T1000 (cell line): ENCODE measurements at regions not wholly inside any gene's neighbourhood (a gene's known extent, or its start where the extent isn't known, plus 50 kb on each side); places are given as distances from the start of the nearest gene placed in this dataset.

ENCODE experiments used
- DNase-seq: peaks from one replicate; lab custom pipeline; 2025; ENCODE audit warnings: mixed read lengths; lab: John Stamatoyannopoulos, UW

DNA sequence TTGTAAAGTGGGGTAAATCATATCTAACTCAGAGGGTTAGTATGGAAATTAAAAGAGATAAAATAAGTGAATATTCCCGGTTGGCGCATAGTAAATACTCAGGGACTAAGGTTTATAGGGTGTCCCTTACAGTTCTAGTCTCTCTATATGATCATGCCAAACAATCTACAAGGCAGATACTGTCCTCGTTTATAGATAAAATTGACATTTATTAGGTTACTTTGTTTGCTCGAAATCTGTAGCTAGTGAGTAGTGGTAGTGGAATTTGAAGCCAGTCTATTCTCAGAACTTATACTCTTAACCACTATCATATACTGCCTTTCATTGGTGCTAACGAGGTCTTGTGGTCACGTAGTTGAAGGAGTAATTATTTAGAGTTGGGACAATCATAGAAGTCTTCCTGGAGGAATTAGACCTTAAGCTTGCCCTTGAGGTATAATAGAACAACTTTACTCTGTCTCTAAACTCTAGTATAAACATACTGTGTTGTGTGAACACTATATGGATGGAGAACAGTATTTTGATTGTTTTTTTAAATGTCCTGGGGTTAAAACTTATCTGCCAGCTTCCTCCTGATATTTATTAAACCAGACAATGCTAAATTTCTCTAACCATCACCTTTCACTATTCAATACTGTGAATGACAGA, 324.0 kb downstream of the STIM2 start:
- DNase-seq: no peak

GRCh38 chr4:27186710-27187109, 326.1 kb downstream of the STIM2 start:
- DNase-seq: no peak

- DNase-seq: no peak
These were observed 327.1 kb downstream of the STIM2 start for GRCh38 chr4:27187786-27188185.

DNA sequence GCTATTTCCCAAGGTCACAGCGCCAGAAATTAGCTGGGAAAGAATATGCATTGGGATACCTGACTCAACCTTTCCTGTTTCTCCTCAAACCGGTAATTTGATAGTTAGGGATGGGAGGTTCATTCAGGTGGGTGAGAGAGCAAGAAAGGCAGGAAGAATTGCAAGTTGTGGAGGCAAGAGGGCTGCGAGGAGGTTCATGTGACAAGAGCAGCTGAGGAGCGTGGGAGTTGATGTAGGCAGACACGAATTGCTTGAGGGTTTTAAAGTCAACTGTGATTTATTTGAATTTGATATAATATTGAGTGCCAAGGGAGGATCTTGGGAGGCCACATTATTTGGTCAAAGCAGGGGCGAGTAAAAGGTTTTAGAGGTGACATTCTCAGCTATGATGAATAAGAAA, 329.0 kb downstream of the STIM2 start:
- no peak for DNase-seq

DNA sequence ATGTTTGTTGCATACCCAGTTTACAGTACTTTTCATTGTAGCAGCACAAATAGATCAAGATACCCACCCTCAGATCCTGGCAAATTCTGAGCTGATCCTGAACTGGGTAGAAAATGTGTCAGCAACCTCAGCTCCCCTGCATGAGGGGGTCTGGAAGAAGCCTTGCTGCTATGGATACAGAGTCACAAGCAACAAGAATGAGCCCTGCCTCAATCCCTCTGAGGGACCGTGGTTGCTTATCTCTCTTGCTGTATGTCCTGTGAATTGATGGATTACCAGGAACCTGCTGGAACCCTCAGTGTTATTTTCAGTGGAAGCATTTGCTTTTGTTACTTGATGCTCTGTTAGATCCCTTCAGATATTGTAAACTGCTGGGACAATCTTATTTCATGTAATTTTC, 331.0 kb downstream of the STIM2 start:
- no peak for DNase-seq

- no peak for DNase-seq
These were observed 334.0 kb downstream of the STIM2 start for GRCh38 chr4:27194599-27195176.

GRCh38 chr4:27198246-27198645, 337.6 kb downstream of the STIM2 start:
- no peak for DNase-seq

- DNase-seq: no peak
These were observed 338.3 kb downstream of the STIM2 start for GRCh38 chr4:27198971-27199370.

GRCh38 chr4:27206009-27206408, 345.4 kb downstream of the STIM2 start:
- no peak for DNase-seq

DNA sequence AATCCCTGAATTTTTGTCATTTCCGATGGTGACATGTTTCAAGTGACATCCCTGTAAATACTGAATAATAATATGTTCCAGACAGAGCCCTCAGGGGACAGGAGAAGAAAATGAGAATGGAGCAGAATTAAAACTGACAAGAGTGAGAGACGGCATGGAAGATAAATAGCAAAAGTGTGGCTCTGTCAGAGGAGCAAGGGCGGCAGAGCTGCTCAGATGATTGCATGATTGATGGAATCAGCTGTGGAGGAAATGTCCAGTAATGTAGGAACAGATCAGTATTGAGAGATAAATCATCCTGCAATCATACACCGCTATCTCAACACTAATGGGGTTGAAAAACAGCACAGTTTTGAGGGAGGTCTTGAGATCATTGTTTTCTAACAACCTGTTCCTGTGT, 350.3 kb downstream of the STIM2 start:
- no peak for DNase-seq

GRCh38 chr4:27214010-27214409, 353.4 kb downstream of the STIM2 start:
- no peak for DNase-seq

- DNase-seq: no peak
These were observed 354.7 kb downstream of the STIM2 start for GRCh38 chr4:27215220-27215826.

DNA sequence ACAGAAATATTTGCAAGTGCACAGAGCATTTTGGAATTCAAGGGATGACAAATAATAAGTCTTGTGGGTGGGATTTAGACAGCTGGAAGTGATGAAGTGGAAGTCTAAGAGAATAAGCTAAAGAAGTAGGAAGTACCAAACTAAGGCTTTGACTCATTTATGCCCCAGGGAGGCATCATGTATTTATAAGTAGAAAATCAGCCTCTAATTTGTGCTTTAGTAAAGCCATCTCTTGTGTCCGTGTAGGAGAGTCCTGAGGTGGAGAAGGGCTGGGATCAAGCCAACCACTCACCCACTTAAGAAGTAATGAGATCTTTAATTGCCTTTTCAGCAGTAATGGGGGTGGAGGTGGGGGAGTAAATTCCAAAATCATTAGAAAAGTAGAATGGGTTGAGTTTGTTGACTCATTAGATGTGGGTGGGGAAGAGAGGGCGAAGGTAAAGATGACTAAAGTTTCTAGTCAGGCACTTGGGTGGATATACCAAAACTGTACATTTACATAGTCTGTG, 356.7 kb downstream of the STIM2 start:
- peak; percentile 69 for DNase-seq

GRCh38 chr4:27218013-27218412, 357.4 kb downstream of the STIM2 start:
- no peak for DNase-seq

GRCh38 chr4:27223326-27223725, 362.7 kb downstream of the STIM2 start:
- DNase-seq: no peak

DNA sequence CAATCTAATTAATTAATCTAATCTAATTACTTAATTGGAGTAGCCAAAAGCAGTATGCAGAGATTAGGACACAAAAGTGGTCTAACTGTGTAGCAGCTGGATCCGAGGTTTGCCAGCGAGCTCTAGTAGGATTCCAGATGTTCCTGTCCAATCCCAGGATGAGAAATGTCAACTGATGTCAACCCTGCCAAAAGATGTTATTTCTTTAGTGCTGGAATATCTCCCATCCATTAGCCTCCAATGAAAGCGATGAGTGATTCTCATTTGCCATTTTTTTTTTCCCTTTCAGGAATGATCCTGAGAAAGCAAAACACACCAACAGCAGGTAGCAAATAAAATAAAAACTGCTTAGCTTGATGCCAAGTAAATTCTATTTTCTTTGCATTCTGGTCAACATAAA, 372.9 kb downstream of the STIM2 start:
- no peak for DNase-seq

- DNase-seq: no peak
These were observed 373.8 kb downstream of the STIM2 start for GRCh38 chr4:27234306-27234899.

- no peak for DNase-seq
These were observed 379.0 kb downstream of the STIM2 start for GRCh38 chr4:27239641-27240040.

GRCh38 chr4:27242217-27242616, 381.6 kb downstream of the STIM2 start:
- DNase-seq: no peak

DNA sequence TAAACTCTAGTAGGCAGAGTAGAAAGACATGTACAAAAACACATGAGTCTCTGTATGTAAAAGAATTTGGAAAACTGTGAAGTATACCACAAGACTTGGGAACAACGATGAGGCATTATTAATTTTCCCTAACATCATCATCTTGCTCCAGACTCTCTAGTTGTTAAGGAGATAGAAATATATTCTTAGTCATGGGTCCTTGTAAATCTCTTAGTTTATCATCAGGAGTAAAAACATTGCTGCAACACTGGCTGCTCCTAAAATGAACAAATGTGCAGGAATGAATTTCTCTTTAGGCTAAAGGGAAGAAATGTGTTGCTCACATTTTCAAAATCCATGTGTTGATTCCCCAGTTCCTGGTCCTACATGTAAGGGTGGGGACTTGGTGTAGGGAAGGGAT, 384.6 kb downstream of the STIM2 start:
- DNase-seq: no peak

DNA sequence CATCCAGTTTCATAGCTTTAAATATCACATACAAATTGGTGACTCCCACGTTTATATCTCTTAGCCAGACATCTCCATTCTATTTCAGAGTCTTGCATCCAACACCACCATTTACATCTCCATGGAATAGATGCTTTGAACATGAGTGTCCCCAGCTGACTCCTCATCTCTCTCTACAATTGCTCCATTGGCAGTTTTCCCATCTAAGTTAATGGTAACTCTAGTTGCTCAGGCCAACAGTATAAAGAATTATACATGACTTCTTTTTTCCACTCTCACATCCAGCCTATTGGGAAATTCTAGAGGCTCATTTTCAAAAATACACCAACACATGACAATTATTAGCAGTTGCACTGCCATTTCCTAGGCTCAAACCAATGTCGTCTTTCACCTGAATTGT, 388.2 kb downstream of the STIM2 start:
- DNase-seq: no peak

GRCh38 chr4:27251771-27252170, 391.1 kb downstream of the STIM2 start:
- DNase-seq: no peak

- no peak for DNase-seq
These were observed 406.8 kb downstream of the STIM2 start for GRCh38 chr4:27267339-27267969.
